Tongue (tissue), 1 donor: ENCODE measurements at regions not wholly inside any gene's neighbourhood (a gene's known extent, or its start where the extent isn't known, plus 50 kb on each side); places are given as distances from the start of the nearest gene placed in this dataset.
"Not testable (repeated sequence)": the region's sequence is repeated elsewhere in the genome, so short reads cannot be mapped to it uniquely, and the experiment has no call there.

ENCODE experiments used
- DNase-seq: peaks from one replicate; pipeline ENCODE4 v3.0.0-alpha.2; 2015

DNA sequence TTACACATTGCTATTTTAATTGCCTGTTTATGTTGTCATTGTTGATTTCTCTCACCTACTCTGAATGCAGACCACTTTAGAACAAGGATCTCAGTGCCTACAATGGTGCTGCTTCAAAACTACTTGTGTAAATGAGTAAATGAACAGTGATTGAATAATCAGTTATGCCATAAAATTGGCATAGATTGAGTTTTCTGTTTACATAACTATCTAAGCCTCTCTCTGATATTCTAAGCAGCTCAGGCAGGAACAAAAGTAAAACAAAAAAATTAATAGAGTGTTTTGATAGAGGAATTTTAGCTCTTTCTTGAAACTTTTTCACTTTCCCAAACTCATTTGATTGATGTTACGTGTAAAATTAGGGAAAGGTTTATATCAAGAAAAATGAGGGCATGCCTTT is 232.3 kb upstream of the KITLG start:
- no peak for DNase-seq

DNA sequence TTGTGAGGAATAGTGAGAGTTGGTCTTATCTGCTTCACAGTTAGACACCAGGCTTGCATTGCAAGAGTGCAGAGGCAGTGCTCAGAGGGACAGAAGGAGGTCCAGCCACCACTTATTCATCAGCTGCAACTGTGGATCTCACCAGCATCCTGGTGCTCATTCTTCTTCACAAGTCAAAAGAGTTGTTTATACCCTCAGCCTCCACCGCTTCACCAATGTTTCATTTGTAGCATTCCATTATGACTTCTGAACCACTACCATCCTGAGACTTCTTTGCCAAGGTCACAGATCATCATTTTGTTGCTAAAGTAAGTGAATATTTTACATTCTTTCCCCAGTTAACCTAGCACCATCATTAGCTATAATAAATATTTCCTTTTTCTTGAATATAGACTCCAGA is 230.5 kb upstream of the KITLG start:
- DNase-seq: no peak

DNA sequence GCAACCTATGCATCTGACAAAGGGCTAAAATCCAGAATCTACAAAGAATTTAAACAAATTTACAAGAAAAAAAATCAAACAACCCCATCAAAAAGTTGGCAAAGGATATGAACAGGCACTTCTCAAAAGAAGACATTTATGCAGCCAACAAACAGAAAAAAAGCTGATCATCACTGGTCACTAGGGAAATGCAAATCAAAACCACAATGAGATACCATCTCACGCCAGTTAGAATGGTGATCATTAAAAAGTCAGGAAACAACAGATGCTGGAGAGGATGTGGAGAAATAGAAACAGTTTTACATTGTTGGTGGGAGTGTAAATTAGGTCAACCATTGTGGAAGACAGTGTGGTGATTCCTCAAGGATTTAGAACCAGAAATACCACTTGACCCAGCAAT is 229.6 kb upstream of the KITLG start:
- DNase-seq: not testable (repeated sequence)

DNA sequence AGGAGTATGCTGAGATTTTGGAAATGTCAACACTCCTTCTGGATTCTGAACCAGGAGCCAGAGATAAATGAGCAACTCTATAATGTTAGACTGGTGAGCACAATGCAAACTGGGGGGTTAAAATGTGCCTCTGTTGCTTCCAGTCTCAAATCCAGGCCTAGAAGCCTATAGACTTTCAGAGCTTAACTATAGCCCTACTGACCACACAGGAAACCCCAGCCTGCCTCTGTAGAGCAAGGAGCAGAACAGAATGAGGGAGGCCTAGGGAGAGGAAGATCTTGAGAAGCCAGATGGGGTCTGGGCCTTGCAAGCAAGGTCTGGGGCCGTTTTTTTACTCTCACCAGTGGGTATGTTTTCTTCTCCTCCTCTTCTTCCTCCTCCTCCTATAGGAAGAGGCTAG is 225.4 kb upstream of the KITLG start:
- DNase-seq: no peak

DNA sequence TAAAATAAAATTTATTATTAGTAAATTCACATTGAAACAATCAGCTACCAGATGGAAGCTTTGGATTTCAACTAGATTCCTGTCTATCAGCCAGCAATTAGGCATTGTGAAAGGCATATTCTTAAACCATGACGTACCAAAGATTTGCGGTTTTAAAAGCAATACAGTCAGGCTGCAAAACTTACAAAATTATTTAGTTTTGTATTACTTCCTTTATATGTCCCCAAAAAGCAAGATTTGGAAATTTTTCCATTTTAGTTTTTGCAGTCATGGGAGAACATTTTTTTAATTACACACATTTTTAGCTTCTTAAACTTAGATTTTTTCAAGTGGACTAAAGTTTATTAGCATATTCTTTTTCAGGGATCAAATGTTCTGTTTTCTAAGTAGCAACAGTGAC is 225.0 kb upstream of the KITLG start:
- no peak for DNase-seq

DNA sequence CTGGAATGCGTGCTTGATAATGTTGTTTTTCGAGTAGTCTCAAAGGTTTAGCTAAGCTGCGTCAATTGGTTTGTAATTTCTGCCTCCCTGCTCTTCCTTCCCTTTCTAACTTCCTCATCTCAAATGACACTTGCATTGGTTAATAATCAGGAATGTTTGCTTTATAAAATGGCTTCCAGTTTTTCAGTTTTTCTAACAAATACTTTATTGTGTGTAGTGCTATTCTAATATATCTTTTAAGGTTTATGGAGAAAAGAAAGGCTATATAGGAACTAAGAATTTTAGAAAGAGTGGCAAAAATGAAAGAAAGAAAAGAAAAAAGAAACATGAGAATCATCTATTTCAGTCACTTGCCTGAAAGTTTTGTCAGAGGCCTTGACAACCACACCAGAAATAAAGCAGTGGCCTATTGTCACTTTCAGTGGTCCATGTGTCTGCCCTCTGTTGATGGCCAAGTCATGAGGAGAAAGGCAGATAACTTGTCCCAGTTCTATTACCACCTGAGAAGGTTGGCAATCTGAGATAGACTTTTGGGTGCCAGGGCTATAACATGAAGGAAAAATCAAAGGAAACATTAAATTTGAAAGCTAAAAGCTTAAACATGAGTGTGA is 221.9 kb upstream of the KITLG start:
- DNase-seq: peak; percentile 3

DNA sequence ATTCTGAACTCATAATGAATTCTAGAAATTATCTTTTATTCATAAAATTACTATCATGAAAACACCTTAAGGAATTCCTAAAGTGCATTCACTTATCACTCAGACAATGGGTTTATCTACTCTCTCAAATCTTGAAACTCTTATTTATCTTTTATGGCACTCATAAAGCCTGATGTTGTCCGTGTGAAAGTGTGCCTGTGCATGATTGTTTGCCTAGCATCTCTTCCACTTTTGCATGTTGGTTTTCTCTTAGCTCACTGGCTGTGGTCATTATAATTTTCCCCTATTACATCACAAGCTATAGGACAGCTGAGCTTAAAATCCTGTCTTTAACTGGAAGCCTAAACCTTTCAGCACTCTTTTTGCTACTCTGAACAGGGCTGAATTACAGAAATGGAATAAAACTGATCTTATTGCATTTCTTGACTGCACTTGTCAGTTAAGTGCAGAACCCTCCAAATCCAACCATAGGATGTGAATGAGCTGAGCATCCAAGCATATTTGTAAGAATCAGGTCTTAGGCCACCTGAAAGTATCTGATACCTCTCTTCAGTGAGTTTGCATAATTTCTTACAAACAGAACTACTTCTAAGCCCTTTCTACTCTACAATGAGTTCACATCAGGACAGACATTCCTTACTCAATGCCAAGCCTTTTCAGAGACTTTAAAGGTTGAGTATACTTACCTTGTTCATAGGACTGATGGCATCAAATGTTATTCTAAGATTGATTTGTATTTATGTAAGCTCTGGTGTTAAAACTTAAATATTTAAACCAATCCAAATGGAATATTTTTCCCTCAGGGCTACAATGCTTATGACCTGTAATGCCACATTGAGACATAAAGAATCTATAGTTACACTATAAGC is 221.2 kb upstream of the KITLG start:
- no peak for DNase-seq

DNA sequence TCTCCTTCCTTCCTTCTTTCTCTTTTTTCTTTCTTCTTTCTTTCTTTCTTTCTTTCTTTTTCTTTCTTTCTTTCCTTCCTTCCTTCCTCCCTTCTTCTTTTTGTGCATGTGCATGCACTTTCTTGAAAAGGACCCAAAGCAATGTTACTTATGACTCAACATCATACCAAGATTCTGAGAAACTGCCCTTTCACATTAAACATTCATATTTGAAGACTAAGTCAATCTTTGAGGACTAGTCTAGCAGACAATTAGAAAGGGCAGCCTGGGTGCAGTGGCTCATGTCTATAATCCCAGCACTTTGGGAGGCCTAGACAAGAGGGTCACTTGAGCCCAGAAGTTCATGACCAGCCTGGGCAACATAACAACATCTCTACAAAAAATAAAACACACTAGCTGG is 212.8 kb upstream of the KITLG start:
- DNase-seq: no peak

DNA sequence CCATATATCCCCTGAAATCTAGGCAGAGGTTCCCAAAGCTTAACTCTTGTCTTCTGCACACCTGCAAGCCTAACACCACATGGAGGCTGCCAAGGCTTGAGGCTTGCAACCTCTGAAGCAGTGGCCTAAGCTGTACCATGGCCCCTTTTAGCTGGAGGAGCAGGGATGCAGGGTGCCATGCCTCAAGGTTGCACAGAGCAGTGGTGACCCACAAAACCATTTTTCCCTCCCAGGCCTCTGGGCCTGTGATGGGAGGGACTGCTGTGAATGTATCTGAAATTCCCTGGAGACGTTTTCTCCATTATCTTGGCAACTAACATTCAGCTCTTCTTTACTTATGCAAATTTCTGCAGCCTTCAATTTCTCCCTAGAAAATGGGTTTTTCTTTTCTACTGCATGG is 210.0 kb upstream of the KITLG start:
- DNase-seq: no peak

DNA sequence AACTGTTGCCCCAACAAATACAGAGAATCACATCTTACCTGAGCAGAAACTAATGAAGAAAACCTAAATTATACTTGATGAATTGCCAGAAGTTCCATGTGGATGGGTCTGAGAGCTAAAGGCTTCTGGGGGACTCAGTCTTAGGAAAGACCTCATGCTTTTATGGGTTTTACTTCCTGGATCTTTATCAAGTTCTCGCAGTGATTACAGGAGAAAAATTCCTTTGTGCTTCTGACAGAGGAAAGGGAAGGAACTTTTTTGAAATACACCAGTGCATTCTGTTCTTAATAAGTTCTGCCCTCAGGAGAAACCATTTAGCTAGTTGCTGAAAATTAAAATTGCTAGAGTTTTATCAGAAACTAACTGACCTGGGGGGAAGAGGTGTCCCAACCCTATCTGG is 203.9 kb upstream of the KITLG start:
- no peak for DNase-seq

DNA sequence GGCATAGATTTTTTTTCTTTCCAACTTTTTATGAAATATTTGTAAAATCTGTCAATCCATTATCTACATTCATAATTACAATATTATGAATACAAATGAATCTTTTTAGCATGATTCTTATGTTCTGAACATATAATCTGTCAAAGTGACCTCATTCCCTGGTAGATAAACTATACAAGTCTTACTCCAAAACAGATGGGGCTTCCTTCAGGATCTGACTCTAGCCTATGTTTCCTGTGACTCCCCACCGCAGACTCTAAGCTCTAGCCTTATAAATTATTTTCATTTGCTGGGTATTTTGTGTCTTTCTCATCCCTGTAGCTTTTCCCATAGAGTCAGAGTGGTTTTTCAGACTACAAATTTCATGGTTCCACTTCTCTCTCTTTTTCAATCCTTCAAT is 202.1 kb upstream of the KITLG start:
- no peak for DNase-seq

DNA sequence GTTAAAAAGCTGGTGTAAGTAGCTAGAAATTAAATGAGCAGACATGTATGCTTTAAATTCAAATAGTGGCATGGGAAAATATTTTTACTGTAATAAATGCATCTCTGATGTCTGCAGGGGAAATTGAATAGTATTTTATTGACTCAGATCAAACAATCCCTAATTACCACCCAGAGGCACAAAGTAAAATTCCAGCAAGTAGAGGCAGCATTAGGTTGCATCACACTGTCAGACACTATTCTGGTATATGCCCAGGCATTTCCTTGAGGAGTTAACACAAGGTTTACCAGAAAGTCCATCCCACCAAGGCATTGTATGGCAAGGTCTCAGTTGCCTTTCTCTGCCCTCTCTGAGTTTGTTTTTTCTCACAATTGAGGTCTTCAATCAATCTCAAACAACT is 201.6 kb upstream of the KITLG start:
- DNase-seq: no peak

DNA sequence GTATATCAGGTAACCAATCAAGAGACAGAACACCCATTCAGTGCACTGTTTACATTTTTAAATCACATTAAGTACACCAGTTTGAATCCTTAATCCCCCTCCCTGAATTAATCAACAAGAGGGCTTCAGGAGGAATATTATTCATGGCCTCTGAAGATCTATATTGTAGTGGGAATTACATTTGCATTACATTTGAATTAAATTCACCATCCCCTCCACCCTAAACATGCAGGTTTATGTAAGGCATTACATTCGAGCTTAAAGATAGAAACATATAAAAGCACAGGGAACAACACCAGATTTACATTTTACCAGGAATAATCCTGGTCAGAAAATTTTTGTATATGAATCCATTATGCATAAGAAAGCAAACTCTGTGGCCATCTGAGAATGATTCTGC is 197.8 kb upstream of the KITLG start:
- no peak for DNase-seq

DNA sequence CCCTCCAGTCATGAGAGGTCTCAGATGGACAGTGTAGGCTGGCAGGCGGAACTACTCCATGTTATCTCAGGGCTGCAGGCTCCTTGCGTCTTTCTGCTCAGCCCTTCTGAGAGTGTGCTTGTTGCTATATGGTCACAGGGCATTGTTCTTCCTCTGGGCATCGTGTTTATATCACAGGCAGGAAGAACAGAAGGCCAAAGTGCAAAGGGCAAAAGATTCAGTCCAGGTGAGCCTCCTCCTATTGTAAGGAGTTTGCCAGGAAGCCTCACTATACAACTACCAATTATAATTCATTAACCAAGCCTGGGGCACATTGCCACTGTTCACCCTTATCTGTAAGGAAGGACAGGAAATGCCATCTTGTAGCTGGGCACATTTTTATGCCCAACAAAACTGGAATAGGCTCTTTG is 195.5 kb upstream of the KITLG start:
- no peak for DNase-seq

DNA sequence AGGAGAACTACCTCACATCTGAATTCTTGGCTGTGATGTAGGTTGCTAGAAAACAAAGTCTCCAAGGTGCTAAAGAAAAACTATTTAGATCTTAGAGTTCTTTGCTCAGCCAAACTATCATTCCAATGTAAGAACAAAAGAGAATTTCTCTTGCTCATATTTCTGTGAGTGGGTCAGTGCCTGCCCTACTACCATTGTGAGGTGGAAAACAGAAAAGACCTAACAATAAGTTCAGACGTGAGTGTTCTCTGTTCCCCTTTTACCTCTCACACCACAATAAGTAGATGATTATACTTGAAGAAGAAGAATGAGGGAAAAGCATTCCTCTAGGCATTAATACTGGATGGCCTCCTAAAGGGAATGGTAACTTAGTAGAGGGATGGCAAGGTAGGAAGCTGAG is 187.4 kb upstream of the KITLG start:
- no peak for DNase-seq

DNA sequence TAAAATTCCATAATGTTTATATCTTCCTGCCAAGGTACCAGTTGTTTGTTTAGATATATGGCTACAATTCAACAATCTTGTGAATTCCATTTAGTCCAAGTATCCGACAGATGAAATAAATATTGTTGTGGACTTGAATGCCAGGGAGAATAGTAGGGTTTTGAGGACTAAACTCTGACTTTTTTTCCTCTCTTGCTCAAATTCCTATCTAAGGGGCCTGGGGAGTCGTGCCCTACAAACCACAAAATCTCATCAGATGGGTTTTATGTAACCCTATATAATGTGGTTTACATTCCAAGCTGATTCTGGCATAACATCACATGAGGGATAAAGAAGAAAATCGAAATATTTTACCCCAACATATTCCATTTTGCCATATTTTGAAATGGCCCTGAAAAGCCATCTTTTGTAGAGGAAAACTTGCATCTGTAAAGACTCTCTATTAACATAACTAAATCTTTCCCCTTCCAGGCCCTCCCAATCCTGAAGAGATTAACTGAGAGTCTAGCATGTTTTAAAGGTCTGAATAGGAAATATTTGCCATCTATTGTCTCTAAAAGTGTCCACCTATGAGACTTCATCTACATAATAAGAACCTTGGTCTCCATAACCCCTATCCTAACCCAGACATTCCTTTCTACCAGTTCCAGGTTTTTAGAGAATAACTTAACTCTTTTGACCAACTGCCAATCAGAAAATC is 184.7 kb upstream of the KITLG start:
- DNase-seq: no peak

DNA sequence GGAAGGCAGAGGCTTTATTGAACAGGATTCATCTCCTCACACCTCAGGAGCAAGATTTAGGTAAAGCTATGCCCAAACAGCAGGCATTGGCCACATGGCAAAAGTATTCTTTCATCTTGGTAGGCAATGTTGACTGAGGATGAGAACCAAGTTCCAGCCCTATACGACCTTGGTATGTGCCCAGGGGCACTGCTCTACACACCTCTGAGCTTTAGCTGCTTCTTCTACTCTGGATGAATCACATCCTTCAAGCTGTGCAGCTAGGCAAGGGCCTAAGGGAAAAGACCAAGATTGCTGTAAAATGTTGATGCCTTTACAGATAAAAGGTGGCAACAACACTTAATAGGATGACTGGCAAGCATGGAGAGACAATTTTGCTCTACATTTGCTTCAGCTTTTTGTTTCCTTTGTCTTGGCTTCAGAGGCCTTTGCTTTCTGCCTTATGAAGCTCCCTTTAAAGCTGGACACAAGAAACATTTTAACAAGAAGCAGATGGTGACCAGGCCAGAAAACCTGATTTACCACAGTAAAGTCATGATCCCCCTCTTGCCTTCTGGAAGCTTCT is 183.3 kb upstream of the KITLG start:
- DNase-seq: no peak

DNA sequence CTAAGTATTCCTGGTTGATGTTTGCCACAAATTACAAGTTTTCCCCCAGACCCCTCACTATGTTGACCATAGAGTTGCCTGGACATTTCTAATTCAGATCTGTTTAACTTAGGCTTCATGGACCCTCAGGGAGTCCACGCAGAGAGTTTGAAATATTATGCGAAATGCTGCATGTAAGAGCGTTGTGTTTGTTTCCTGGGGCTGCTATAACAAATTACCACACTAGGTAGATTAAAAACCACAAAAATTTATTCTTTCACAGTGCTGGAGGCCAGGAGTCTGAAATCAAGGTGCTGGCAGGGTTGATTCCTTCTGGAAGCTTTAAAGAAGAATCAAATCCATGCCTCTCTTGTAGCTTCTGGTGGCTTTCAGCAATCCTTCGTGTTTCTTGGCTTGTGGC is 177.9 kb upstream of the KITLG start:
- no peak for DNase-seq

DNA sequence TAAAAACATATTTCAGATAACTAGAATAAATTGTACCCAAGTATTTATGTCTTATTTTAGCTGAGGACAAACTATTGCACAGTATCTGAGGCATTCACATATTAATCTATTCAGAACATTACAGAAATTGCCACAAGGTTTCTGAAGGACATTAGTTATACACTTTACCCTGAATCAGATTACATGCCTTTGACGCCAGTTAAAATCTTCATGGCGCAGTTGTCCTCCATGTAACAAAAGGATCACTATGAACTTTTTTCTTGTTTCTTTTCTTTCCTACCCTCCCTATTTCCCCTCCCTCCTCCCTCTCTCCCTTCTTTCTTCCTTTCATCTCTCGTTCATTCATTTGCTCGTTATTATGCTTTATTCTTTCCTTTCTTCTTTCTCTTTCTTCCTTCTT is 176.6 kb upstream of the KITLG start:
- no peak for DNase-seq

DNA sequence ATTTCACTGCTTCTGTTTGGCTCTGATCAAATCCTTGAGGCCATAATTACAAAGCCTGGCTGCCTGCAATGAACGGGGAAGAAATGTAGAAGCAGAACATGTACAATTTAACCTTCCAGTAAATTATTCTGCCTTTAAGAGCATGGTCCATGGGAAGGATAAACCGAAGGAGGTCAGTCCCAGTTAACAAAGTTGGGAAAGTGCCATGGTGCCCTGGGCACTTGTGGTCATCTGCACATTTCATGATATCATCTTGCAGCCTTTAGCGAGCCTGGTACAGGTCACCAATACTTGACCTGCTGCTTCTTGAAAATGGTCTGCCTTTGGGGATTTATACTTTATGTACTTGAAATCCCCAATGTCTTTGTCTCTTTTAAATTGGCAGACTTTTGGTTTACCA is 175.9 kb upstream of the KITLG start:
- DNase-seq: no peak

DNA sequence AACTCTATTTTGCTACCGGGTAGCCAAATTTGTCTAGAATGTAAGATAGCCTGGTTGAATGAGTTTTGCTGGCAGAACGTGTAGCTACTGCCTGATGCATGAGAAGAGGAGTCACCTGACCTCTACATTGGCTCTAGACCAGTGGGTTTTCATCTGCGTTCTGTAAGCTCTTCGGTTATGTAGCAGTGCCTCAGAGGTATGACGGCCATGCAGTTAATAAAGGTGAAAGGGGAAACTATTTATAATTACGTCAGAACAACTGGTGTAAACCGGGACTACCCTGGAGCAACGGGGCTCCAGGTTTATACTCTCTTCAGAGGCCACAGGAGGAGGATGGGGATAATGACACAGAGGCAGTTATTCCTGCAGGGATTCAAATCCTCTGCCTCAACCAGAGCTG is 173.4 kb upstream of the KITLG start:
- no peak for DNase-seq

DNA sequence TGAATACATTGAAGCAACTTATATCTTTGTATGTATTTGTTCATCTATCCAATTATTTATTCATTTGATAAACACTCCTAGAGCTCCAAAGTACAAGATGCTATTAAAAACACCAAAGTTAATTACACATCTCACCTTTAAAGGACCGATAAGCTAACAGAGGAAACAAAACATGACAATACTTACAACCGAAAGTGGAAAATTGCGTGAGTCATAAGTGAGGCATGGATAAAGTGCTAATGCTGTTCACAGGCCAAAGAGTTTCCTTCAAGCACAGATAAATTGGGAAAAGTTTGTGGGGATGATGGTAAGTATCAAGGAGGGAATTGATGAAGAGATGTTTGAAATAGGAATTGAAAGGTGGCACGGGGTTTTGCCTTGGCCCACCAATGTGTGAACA is 172.8 kb upstream of the KITLG start:
- DNase-seq: no peak

DNA sequence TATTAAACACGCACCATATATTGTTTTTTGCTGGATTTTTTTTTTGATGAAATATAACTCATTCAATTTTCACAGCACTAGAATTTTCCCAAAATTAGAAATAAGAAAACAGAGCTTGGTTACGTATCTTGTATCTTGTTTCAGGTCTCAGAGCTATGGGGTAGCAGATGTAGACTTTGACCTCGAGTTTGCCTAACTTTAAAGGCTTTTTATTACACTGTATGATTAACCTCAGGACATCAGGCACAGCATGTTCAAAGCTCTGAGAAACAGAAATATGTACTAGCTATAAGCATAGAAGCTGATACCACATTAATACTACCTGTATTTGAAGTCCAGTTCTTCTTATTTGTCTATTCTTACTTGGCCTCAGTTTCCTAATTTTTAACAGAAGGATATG is 171.9 kb upstream of the KITLG start:
- no peak for DNase-seq
